Activated CD4-positive, alpha-beta T cell treated with anti-CD3 and anti-CD28 coated beads for 36 hours (primary cell): ENCODE measurements at regions not wholly inside any gene's neighbourhood (a gene's known extent, or its start where the extent isn't known, plus 50 kb on each side); places are given as distances from the start of the nearest gene placed in this dataset.

Experiments
- ATAC-seq: fragments of 200-7000 bp; cut with Tn5 transposase; one replicate; pipeline ENCODE4 v1.10.0; 2021; ENCODE audit warnings: mild to moderate bottlenecking, moderate library complexity
- CTCF ChIA-PET: fragments of 350-600 bp; sonication (Branson Sonifier 250); formaldehyde crosslinking; loops from one replicate; lab custom pipeline; 2021; ENCODE audit warnings: antibody characterized with exemption; lab: Charles Lee
- POLR2A ChIA-PET: fragments of 350-600 bp; sonication (Branson Sonifier 250); formaldehyde crosslinking; loops from one replicate; lab custom pipeline; 2021; ENCODE audit warnings: antibody characterized with exemption, inconsistent platforms; lab: Charles Lee
- DNase-seq: peaks from one replicate; pipeline ENCODE4 v3.0.0-alpha.2; 2020
- H3K27ac Mint-ChIP-seq: one replicate; pipeline ENCODE4 v1.8.0; 2021; ENCODE audit warnings: mixed read lengths
- H3K27me3 Mint-ChIP-seq: one replicate; pipeline ENCODE4 v1.8.0; 2021; ENCODE audit warnings: mixed read lengths
- H3K36me3 Mint-ChIP-seq: one replicate; pipeline ENCODE4 v1.8.0; 2021; ENCODE audit warnings: low read depth, mixed read lengths
- H3K4me1 Mint-ChIP-seq: one replicate; pipeline ENCODE4 v1.8.0; 2021; ENCODE audit warnings: mixed read lengths
- H3K4me3 Mint-ChIP-seq: one replicate; pipeline ENCODE4 v1.8.0; 2021; ENCODE audit warnings: mild to moderate bottlenecking, moderate library complexity, mixed read lengths
- H3K9me3 Mint-ChIP-seq: one replicate; pipeline ENCODE4 v1.8.0; 2021; ENCODE audit warnings: low read depth, mixed read lengths
- intact Hi-C, 2 experiments: fragments of 100-400 bp; cut with DNase I in 1 of 2; cut with micrococcal nuclease in 1 of 2; formaldehyde crosslinking; loops; one replicate each; pipeline versions ENCODE4 v1.14.2 to v1.15.1; 2022 to 2024; cut with DNase I, micrococcal nuclease

DNA sequence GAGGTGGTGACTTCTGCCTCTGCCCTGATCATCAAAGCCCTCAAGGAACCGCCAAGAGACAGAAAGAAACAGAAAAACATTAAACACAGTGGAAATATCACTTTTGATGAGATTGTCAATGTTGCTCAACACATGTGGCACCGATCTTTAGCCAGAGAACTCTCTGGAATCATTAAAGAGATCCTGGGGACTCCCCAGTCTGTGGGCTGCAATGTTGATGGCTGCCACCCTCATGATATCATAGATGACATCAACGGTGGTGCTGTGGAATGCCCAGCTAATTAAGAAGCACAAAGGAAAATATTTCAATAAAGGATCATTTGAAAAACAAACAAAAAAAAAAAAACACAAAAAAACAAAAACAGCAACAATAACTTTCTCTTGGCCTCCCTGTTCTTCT, 59.5 kb upstream of the TOMM7 start:
- Mint-ChIP-seq H3K4me1 (peaks cover 44% of the 10 kb centered on the region), H3K9me3 (no peaks in the 10 kb centered on the region), H3K27ac (peak overlapping the region; percentile 72), H3K27me3 (no peaks in the 10 kb centered on the region), H3K4me3 (no peak overlapping the region), H3K36me3 (no peaks in the 10 kb centered on the region)
- intact Hi-C loops: loop anchor here in 1 of 2 experiments (1.0 kb wide), 1 partner anchor 20 kb away; no protein-coding TSS in a partner anchor
- ChIA-PET POLR2A (no interaction called here), CTCF (interaction anchor here (0.6 kb wide), 1 partner anchor 240 kb away, joined by 3 read pairs; no protein-coding TSS in a partner anchor)
- ATAC-seq (no peak), DNase-seq (no peak)

DNA sequence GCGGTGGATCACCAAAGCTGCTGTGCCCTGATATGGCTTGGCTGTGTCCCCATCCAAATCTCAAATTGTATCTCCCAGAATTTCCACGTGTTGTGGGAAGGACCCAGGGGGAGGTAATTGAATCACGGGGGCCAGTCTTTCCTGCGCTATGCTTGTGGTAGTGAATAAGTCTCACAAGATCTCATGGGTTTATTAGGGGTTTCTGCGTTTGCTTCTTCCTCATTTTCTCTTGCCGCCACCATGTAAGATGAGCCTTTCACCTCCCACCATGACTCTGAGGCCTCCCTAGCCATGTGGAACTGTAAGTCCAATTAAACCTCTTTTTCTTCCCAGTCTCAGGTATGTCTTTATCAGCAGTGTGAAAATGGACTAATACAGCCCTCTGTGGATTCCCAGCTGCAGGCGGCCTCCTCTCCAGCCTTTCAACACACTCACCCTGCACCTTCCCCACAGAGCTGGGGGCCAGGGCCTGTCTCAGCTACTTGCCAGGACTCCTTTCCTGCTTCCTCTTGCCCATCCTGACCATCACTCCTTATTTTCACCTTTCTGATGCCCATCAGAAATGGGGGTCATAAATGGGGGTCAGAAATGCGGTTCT, 57.2 kb upstream of the TOMM7 start:
- Mint-ChIP-seq H3K4me1 (peaks cover 31% of the 10 kb centered on the region), H3K27me3 (no peaks in the 10 kb centered on the region), H3K36me3 (no peaks in the 10 kb centered on the region), H3K27ac (no peak overlapping the region), H3K9me3 (no peaks in the 10 kb centered on the region), H3K4me3 (no peak overlapping the region)
- intact Hi-C loops: no loop called here
- ChIA-PET POLR2A (no interaction called here), CTCF (interaction anchor here (0.6 to 0.8 kb wide), 2 partner anchors 97 to 1626 kb away, joined by 3 to 4 read pairs; no protein-coding TSS in a partner anchor)
- DNase-seq: no peak
- no peak for ATAC-seq

DNA sequence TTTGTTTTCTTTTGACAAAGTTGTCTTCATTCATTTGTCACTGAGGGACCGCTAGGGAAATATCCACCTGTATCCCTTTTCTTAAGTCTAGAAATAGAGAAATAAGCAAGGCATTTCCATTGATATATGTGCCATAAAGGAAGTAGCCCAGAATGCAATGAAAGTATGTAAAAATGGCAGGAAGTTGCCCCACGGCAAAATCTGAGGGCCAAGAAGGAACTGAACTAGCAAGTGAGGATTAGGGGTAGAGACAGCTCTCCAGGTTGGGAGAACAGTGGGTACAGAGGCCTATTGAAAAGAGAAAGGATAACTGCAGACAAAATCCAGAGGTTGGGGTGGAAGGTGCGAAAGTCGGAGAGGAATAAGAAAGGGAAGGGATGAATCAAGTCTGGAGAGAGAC, 56.6 kb upstream of the TOMM7 start:
- ATAC-seq (no peak), DNase-seq (no peak)
- Mint-ChIP-seq H3K27ac (no peak overlapping the region), H3K27me3 (no peaks in the 10 kb centered on the region), H3K4me3 (no peak overlapping the region), H3K4me1 (peaks cover 25% of the 10 kb centered on the region), H3K36me3 (no peaks in the 10 kb centered on the region), H3K9me3 (no peaks in the 10 kb centered on the region)
- CTCF ChIA-PET: interaction anchor here (0.6 to 0.8 kb wide), 2 partner anchors 96 to 1625 kb away, joined by 3 to 4 read pairs; no protein-coding TSS in a partner anchor
- intact Hi-C loops: no loop called here
- POLR2A ChIA-PET: no interaction called here

DNA sequence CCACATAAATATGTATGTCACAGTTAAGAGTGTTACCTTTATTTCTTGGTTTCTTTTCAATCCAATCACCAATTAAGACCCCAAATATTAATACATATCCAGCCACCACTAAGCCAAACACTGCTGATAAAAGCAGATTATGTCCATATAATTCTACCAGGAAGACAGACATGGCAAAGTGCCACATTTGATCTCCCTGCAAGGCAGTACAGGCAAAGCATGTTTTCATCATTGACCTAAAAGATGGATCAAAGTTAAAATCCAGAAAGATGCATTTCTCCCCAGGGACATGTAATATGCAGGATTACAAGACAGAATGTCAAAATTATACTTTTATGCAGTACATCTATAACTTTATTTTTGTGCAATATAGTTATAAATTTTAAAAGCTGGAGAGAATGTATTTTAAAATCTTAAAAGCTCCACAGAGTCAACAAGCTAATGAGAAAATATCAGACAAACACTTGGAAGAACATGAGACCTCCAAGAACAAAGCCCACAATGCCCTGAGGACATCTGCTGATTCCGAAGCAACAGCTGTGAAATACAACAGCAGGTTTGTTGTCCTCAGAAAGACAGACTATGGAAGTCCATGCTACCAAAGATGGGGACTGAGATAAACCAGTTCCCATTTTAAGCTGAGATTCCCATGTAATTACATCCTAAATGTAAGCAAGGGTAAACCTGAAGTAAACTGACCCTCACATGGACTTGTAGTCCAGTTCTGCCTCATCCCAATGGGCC, 54.5 kb upstream of the TOMM7 start:
- CTCF ChIA-PET: interaction anchor here (0.6 to 1.6 kb wide), 8 partner anchors 13 to 313 kb away, joined by 3 to 4 read pairs (median 3); no protein-coding TSS in a partner anchor
- H3K4me1 Mint-ChIP-seq: peaks cover 10% of the 10 kb centered on the region
- POLR2A ChIA-PET: no interaction called here

DNA sequence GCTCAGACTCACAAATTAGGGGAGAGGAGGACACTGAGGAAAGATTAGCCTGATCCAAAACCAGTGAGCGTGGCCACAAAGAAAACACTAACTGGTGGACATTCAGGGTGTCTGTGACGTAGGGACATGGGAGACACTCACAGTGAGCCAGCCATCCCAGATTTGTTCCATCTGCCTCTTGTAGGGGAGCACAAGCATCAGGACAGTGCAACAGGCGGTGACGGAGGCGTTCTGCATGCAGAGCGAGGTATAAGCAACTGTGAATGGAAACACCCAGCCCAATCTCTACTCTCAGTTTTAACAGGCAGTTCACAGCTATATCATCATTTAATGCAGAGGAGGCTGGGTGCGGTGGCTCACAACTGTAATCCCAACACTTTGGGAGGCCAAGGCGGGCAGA, 52.8 kb upstream of the TOMM7 start:
- ChIA-PET POLR2A (interaction anchor here (0.6 kb wide), 1 partner anchor 311 kb away, joined by 3 read pairs; no protein-coding TSS in a partner anchor), CTCF (interaction anchor here (0.6 to 2.2 kb wide), 5 partner anchors 15 to 180 kb away, joined by 3 to 10 read pairs (median 3); no protein-coding TSS in a partner anchor)
- H3K27me3 Mint-ChIP-seq: no peaks in the 10 kb centered on the region

More for the DNA sequence above, 54.5 kb upstream of the TOMM7 start:
- H3K9me3 Mint-ChIP-seq: no peaks in the 10 kb centered on the region
- H3K27ac Mint-ChIP-seq: no peak overlapping the region
- no peaks in the 10 kb centered on the region for H3K27me3 Mint-ChIP-seq
- DNase-seq (no peak), ATAC-seq (no peak)
- H3K4me3 Mint-ChIP-seq: no peak overlapping the region
- H3K36me3 Mint-ChIP-seq: no peaks in the 10 kb centered on the region
- intact Hi-C loops: no loop called here

DNA sequence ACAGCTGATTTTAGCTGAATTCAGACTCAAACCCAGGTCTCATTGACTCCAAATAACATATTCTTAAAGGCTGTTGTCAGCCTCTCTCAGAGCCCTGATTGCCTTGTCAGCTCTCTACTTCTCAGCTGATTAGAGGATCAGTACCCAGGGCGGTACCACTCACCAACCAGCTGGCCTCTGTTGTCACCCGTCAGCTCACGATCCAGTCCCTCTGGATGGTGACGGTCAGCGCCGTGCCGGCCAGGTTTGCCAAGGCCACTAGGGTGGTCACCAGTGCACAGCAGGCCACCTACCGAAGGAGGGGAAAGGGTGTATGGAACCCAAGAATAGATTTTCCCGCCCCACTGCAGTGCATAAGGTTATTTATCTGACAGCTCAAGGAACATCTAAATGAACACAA, 52.3 kb upstream of the TOMM7 start:
- POLR2A ChIA-PET: interaction anchor here (0.6 kb wide), 1 partner anchor 312 kb away, joined by 3 read pairs; no protein-coding TSS in a partner anchor
- ATAC-seq (no peak), DNase-seq (no peak)
- no peaks in the 10 kb centered on the region for H3K9me3 Mint-ChIP-seq
- CTCF ChIA-PET: interaction anchor here (2.2 kb wide), 1 partner anchor 15 kb away, joined by 10 read pairs; no protein-coding TSS in a partner anchor
- no peak overlapping the region for H3K4me3 Mint-ChIP-seq
- H3K36me3 Mint-ChIP-seq: peaks cover 2% of the 10 kb centered on the region
- no peaks in the 10 kb centered on the region for H3K4me1 Mint-ChIP-seq
- no peak overlapping the region for H3K27ac Mint-ChIP-seq
- H3K27me3 Mint-ChIP-seq: no peaks in the 10 kb centered on the region
- intact Hi-C loops: no loop called here

More for the DNA sequence above, 52.8 kb upstream of the TOMM7 start:
- no peak for DNase-seq
- Mint-ChIP-seq H3K27ac (no peak overlapping the region), H3K4me1 (no peaks in the 10 kb centered on the region), H3K4me3 (no peak overlapping the region), H3K36me3 (no peaks in the 10 kb centered on the region), H3K9me3 (no peaks in the 10 kb centered on the region)
- no peak for ATAC-seq
- intact Hi-C loops: no loop called here
